ENCODE measurements at regions not wholly inside any gene's neighbourhood (a gene's known extent, or its start where the extent isn't known, plus 50 kb on each side); places are given as distances from the start of the nearest gene placed in this dataset.

GRCh38 chr4:66157594-66157993 lies 487.3 kb upstream of the EPHA5 start:
- TF ChIP-seq POLR2A (IDR thresholded peaks at IDR 0.05; ENCODE audit: low read depth) (no peak), CTCF (IDR thresholded peaks at IDR 0.05) (no peak), POLR2AphosphoS5 (IDR thresholded peaks at IDR 0.05) (no peak), EP300 (IDR thresholded peaks at IDR 0.05) (no peak)

All from esophagus muscularis mucosa (tissue), 4 donors.